SHP77 (cell line): ENCODE measurements at regions not wholly inside any gene's neighbourhood (a gene's known extent, or its start where the extent isn't known, plus 50 kb on each side); places are given as distances from the start of the nearest gene placed in this dataset.
"Not testable (repeated sequence)": the region's sequence is repeated elsewhere in the genome, so short reads cannot be mapped to it uniquely, and the experiment has no call there.

Source experiments
- DNase-seq, 2 experiments: peaks; one replicate each; lab custom pipeline; 2025; lab: John Stamatoyannopoulos, UW

- no peak for DNase-seq
Measured at GRCh38 chr1:104946558-104947210, 1197.0 kb downstream of the AMY1C start.

- peak in 1 of 2 experiments; percentile 8 for DNase-seq
Measured at GRCh38 chr1:104953555-104953954, 1203.9 kb downstream of the AMY1C start.

GRCh38 chr1:104973516-104973915 is 1223.8 kb downstream of the AMY1C start:
- DNase-seq, result no peak

GRCh38 chr1:104979651-104980050 is 1230.0 kb downstream of the AMY1C start:
- no peak for DNase-seq

GRCh38 chr1:104987210-104987609 is 1237.5 kb downstream of the AMY1C start:
- DNase-seq, result no peak

GRCh38 chr1:104989012-104989411 is 1239.3 kb downstream of the AMY1C start:
- DNase-seq, result no peak

GRCh38 chr1:104991702-104992101 is 1242.0 kb downstream of the AMY1C start:
- DNase-seq, result peak in 1 of 2 experiments; percentile 40

- no peak for DNase-seq
Measured at GRCh38 chr1:105000793-105001192, 1251.1 kb downstream of the AMY1C start.

GRCh38 chr1:105004515-105004914 is 1254.8 kb downstream of the AMY1C start:
- DNase-seq, result no peak

GRCh38 chr1:105005594-105006195 is 1256.0 kb downstream of the AMY1C start:
- DNase-seq, result no peak

- DNase-seq, result no peak
Measured at GRCh38 chr1:105017587-105017986, 1267.9 kb downstream of the AMY1C start.

- DNase-seq, result no peak
Measured at GRCh38 chr1:105023719-105024118, 1274.0 kb downstream of the AMY1C start.

- no peak for DNase-seq
Measured at GRCh38 chr1:105027838-105028471, 1278.3 kb downstream of the AMY1C start.

- no peak for DNase-seq
Measured at GRCh38 chr1:105072446-105072845, 1322.7 kb downstream of the AMY1C start.

- DNase-seq, result no peak
Measured at GRCh38 chr1:105072850-105073249, 1323.2 kb downstream of the AMY1C start.

- DNase-seq, result no peak
Measured at GRCh38 chr1:105073660-105074059, 1324.0 kb downstream of the AMY1C start.

- DNase-seq, result no peak
Measured at GRCh38 chr1:105083611-105084010, 1333.9 kb downstream of the AMY1C start.

GRCh38 chr1:105087506-105087905 is 1337.8 kb downstream of the AMY1C start:
- no peak for DNase-seq

- no peak for DNase-seq
Measured at GRCh38 chr1:105088166-105088565, 1338.5 kb downstream of the AMY1C start.

- not testable (repeated sequence) for DNase-seq
Measured at GRCh38 chr1:105093893-105094292, 1344.2 kb downstream of the AMY1C start.

GRCh38 chr1:105100102-105100501 is 1350.4 kb downstream of the AMY1C start:
- DNase-seq, result peak; percentile 85 to 88

GRCh38 chr1:105101261-105101660 is 1351.6 kb downstream of the AMY1C start:
- no peak for DNase-seq

- DNase-seq, result no peak
Measured at GRCh38 chr1:105102371-105102770, 1352.7 kb downstream of the AMY1C start.
